Astrocyte (in vitro differentiated cells and primary cell): ENCODE measurements at regions not wholly inside any gene's neighbourhood (a gene's known extent, or its start where the extent isn't known, plus 50 kb on each side); places are given as distances from the start of the nearest gene placed in this dataset.

Experiments
- DNase-seq: peaks from one replicate; pipeline ENCODE4 v3.0.0-alpha.2; 2010; ENCODE audit warnings: low read depth
- FAIRE-seq: peaks from 2 replicates; lab custom pipeline; 2011; peaks lifted over from hg19 to GRCh38; lab: Jason Lieb, UNC
- H2AFZ ChIP-seq: 2 replicates; pipeline ENCODE4 v1.6.0; 2012; ENCODE audit warnings: low read depth, low read length, inconsistent platforms
- H3K27ac ChIP-seq: 2 replicates; pipeline ENCODE4 v1.5.1; 2011; ENCODE audit warnings: low read depth, low read length, inconsistent platforms
- H3K27me3 ChIP-seq: 2 replicates; pipeline ENCODE4 v1.6.0; 2011; ENCODE audit warnings: low read length, inconsistent platforms; ENCODE audit not compliant: insufficient read depth
- H3K36me3 ChIP-seq: 2 replicates; pipeline ENCODE4 v1.5.1; 2011; ENCODE audit warnings: low read length, inconsistent platforms; ENCODE audit not compliant: insufficient read depth
- H3K4me1 ChIP-seq: 2 replicates; pipeline ENCODE4 v1.5.1; 2011; ENCODE audit warnings: low read length, inconsistent platforms; ENCODE audit not compliant: insufficient read depth
- H3K4me2 ChIP-seq: 2 replicates; pipeline ENCODE4 v1.6.0; 2012; ENCODE audit warnings: low read length, inconsistent platforms
- H3K4me3 ChIP-seq: 2 replicates; pipeline ENCODE4 v1.5.1; 2011; ENCODE audit warnings: low read depth, mild to moderate bottlenecking, low read length, inconsistent platforms; ENCODE audit not compliant: insufficient read depth
- H3K79me2 ChIP-seq: 2 replicates; pipeline ENCODE4 v1.6.0; 2012; ENCODE audit warnings: mild to moderate bottlenecking, low read length, inconsistent platforms; ENCODE audit not compliant: insufficient read depth
- H3K9ac ChIP-seq: 2 replicates; pipeline ENCODE4 v1.6.0; 2012; ENCODE audit warnings: mild to moderate bottlenecking, low read length, inconsistent platforms
- H3K9me3 ChIP-seq: 2 replicates; pipeline ENCODE4 v1.5.1; 2012; ENCODE audit warnings: low read depth, mild to moderate bottlenecking, low read length, inconsistent platforms; ENCODE audit not compliant: insufficient read depth
- H4K20me1 ChIP-seq: 2 replicates; pipeline ENCODE4 v1.6.0; 2012; ENCODE audit warnings: low read length, inconsistent platforms; ENCODE audit not compliant: insufficient read depth
- H3K27ac Mint-ChIP-seq: one replicate; pipeline ENCODE4 v1.8.0; 2021; ENCODE audit warnings: mild to moderate bottlenecking, mixed read lengths; ENCODE audit not compliant: unreplicated experiment
- H3K27me3 Mint-ChIP-seq: one replicate; pipeline ENCODE4 v1.8.0; 2021; ENCODE audit warnings: low read depth, mixed read lengths; ENCODE audit not compliant: unreplicated experiment
- H3K36me3 Mint-ChIP-seq: one replicate; pipeline ENCODE4 v1.8.0; 2021; ENCODE audit warnings: low read depth, mixed read lengths; ENCODE audit not compliant: unreplicated experiment
- H3K4me1 Mint-ChIP-seq: one replicate; pipeline ENCODE4 v1.8.0; 2021; ENCODE audit warnings: low read depth, mixed read lengths; ENCODE audit not compliant: unreplicated experiment
- H3K4me3 Mint-ChIP-seq: one replicate; pipeline ENCODE4 v1.8.0; 2021; ENCODE audit warnings: mild to moderate bottlenecking, moderate library complexity, mixed read lengths; ENCODE audit not compliant: unreplicated experiment
- H3K9me3 Mint-ChIP-seq: one replicate; pipeline ENCODE4 v1.8.0; 2021; ENCODE audit warnings: mild to moderate bottlenecking, mixed read lengths; ENCODE audit not compliant: unreplicated experiment
- EZH2 ChIP-seq: IDR thresholded peaks from 2 replicates; pipeline ENCODE4 v1.6.1; 2012; ENCODE audit warnings: mild to moderate bottlenecking, low read length, inconsistent platforms; ENCODE audit not compliant: insufficient read depth
- TF ChIP-seq, protein P1 (sequence below): IDR thresholded peaks from 2 replicates; pipeline ENCODE4 v1.5.1; 2011; ENCODE audit warnings: low read depth, mild to moderate bottlenecking, inconsistent platforms, low read length, moderate library complexity; ENCODE audit not compliant: insufficient read depth

DNA sequence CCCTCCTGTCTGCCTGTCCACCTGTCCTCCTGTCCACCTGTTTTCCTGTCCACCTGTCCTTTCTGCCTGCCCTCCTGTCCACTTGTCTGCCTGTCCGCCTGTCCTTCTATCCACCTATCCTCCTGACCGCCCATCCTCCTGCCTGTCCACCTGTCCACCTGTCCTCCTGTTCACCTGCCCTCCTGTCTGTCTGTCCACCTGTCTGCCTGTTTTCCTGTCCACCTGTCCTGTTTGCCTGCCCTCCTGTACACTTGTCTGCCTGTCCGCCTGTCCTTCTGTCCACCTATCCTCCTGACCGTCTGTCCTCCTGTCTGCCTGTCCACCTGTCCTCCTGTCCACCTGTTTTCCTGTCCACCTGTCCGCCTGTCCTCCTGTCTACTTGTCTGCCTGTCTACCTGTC lies 682.8 kb downstream of the TBC1D22A start:
- no peaks in the 10 kb centered on the region for H3K79me2 ChIP-seq
- FAIRE-seq (no peak), DNase-seq (no peak)
- no peaks in the 10 kb centered on the region for H4K20me1 ChIP-seq
- Mint-ChIP-seq H3K9me3 (peaks cover 29% of the 10 kb centered on the region), H3K36me3 (no peaks in the 10 kb centered on the region), H3K27ac (no peak overlapping the region), H3K4me3 (no peak overlapping the region), H3K4me1 (no peaks in the 10 kb centered on the region), H3K27me3 (no peaks in the 10 kb centered on the region)
- H3K4me1 ChIP-seq, result no peaks in the 10 kb centered on the region
- no peak overlapping the region for H2AFZ ChIP-seq
- H3K4me3 ChIP-seq, result no peak overlapping the region
- H3K9me3 ChIP-seq, result peaks cover 16% of the 10 kb centered on the region
- no peaks in the 10 kb centered on the region for H3K36me3 ChIP-seq
- H3K9ac ChIP-seq, result no peak overlapping the region
- H3K27ac ChIP-seq, result no peak overlapping the region
- H3K27me3 ChIP-seq, result no peaks in the 10 kb centered on the region
- no peak for TF ChIP-seq EZH2
- TF ChIP-seq, protein P1, sequence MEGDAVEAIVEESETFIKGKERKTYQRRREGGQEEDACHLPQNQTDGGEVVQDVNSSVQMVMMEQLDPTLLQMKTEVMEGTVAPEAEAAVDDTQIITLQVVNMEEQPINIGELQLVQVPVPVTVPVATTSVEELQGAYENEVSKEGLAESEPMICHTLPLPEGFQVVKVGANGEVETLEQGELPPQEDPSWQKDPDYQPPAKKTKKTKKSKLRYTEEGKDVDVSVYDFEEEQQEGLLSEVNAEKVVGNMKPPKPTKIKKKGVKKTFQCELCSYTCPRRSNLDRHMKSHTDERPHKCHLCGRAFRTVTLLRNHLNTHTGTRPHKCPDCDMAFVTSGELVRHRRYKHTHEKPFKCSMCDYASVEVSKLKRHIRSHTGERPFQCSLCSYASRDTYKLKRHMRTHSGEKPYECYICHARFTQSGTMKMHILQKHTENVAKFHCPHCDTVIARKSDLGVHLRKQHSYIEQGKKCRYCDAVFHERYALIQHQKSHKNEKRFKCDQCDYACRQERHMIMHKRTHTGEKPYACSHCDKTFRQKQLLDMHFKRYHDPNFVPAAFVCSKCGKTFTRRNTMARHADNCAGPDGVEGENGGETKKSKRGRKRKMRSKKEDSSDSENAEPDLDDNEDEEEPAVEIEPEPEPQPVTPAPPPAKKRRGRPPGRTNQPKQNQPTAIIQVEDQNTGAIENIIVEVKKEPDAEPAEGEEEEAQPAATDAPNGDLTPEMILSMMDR, result no peak
- H3K4me2 ChIP-seq, result no peak overlapping the region

DNA sequence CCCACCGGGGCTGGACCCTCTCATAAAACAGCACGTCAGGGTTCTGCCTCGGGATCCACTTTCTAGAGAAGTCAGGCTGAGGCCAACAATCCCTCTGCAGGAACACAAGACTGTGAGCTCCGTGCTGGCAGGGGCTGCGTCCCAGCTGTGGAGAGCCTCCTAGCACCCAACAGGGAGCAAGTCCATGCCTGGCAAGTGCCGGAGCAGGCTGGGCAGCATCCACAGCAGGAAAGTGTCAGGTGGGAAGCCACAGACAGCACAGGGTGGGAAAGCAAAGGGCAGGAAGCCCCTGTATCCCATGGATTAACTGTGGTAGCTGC lies 682.3 kb downstream of the TBC1D22A start:
- Mint-ChIP-seq H3K27me3 (no peaks in the 10 kb centered on the region), H3K4me3 (no peak overlapping the region), H3K36me3 (no peaks in the 10 kb centered on the region), H3K4me1 (no peaks in the 10 kb centered on the region), H3K27ac (no peak overlapping the region), H3K9me3 (peaks cover 24% of the 10 kb centered on the region)
- DNase-seq, result no peak
- FAIRE-seq, result no peak
- Histone ChIP-seq H3K4me3 (no peak overlapping the region), H3K9ac (no peak overlapping the region), H3K27ac (no peak overlapping the region), H3K79me2 (no peaks in the 10 kb centered on the region), H3K4me1 (no peaks in the 10 kb centered on the region), H3K27me3 (no peaks in the 10 kb centered on the region), H2AFZ (no peak overlapping the region), H4K20me1 (no peaks in the 10 kb centered on the region), H3K4me2 (no peak overlapping the region), H3K36me3 (no peaks in the 10 kb centered on the region), H3K9me3 (peaks cover 17% of the 10 kb centered on the region)
- TF ChIP-seq, protein P1, result no peak
- no peak for TF ChIP-seq EZH2

DNA sequence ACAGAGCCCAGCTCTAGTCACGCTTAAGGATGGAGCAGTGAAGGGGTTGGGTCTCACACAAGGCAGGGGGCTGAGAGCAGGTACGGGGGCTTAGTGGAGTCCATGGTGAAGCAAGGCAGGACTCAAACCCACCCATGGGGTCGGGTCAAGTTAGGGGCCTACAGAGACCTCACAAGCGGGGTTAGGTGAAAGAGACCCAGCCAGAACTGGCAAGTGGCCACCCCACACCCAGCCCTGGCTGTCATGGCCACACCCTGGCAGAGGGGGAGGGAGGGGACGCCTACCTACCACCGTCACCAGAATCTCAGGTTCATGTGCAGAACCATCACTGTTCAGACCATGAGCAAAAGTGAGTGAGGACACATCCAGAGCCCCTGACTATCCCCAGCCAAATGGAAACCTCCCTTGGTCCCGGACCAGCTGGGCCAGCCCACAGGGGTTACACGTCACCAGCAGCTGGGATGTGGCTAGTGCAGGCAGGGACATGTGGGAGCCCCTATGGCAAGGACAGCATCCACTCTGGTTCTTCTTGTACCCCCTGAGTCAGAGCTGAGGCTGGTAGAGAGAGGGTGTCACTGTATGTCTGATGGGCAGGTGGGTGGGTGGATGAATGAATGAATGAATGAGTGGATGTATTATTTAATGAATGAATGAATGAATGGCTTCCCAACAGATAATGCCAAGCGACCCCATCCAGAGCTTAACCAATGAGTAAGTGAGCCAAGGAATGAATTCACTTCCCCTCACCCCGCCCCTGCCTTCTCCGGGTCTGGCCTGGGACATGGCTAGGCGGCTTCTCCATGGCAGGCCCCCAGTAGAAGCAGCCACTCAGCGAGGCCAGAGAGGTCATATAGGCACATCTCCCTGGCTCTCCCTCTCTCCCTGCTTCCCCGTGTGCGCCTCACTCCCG lies 681.6 kb downstream of the TBC1D22A start:
- H3K4me1 ChIP-seq, result no peaks in the 10 kb centered on the region
- H3K4me3 Mint-ChIP-seq, result no peak overlapping the region
- no peaks in the 10 kb centered on the region for H3K4me1 Mint-ChIP-seq
- H3K36me3 Mint-ChIP-seq, result no peaks in the 10 kb centered on the region
- DNase-seq (no peak), FAIRE-seq (no peak)
- peaks cover 19% of the 10 kb centered on the region for H3K9me3 ChIP-seq
- no peak overlapping the region for H3K27ac ChIP-seq
- H3K4me2 ChIP-seq, result no peak overlapping the region
- H3K79me2 ChIP-seq, result no peaks in the 10 kb centered on the region
- H2AFZ ChIP-seq, result no peak overlapping the region
- TF ChIP-seq, protein P1, result no peak
- no peak for TF ChIP-seq EZH2
- H3K9me3 Mint-ChIP-seq, result peaks cover 21% of the 10 kb centered on the region
- H3K9ac ChIP-seq, result no peak overlapping the region
- H3K27ac Mint-ChIP-seq, result no peak overlapping the region
- H3K27me3 Mint-ChIP-seq, result no peaks in the 10 kb centered on the region
- no peak overlapping the region for H3K4me3 ChIP-seq
- H3K27me3 ChIP-seq, result no peaks in the 10 kb centered on the region
- no peaks in the 10 kb centered on the region for H3K36me3 ChIP-seq
- H4K20me1 ChIP-seq, result no peaks in the 10 kb centered on the region
